Transverse colon (tissue), 3 donors: ENCODE measurements at regions not wholly inside any gene's neighbourhood (a gene's known extent, or its start where the extent isn't known, plus 50 kb on each side); places are given as distances from the start of the nearest gene placed in this dataset.

Experiments used
- CTCF ChIP-seq, 5 experiments: fragments of 200-600 bp in 3 of 5; fragments of 450-650 bp in 2 of 5; sonication (generic) in 3 of 5; IDR thresholded peaks; 1 replicate in 2 of 5; 2 replicates in 3 of 5; pipeline ENCODE4 v1.5.1; 2016 to 2017; ENCODE audit warnings: antibody characterized with exemption in 5 of 5, inconsistent platforms in 3 of 5, mild to moderate bottlenecking in 2 of 5, moderate library complexity in 1 of 5
- EP300 ChIP-seq: sonication (generic); formaldehyde crosslinking; IDR thresholded peaks from one replicate; pipeline ENCODE4 v1.6.1; 2017; ENCODE audit warnings: antibody characterized with exemption, low read depth

GRCh38 chrX:40950546-40950945, 134.7 kb upstream of the USP9X start:
- TF ChIP-seq CTCF (IDR thresholded peaks at IDR 0.05) (no peak), EP300 (no peak)
